Ectodermal cell (in vitro differentiated cells): ENCODE measurements at regions not wholly inside any gene's neighbourhood (a gene's known extent, or its start where the extent isn't known, plus 50 kb on each side); places are given as distances from the start of the nearest gene placed in this dataset.
"Not testable (repeated sequence)": the region's sequence is repeated elsewhere in the genome, so short reads cannot be mapped to it uniquely, and the experiment has no call there.

ENCODE experiments used
- H3K27ac ChIP-seq: 2 replicates; pipeline ENCODE4 v1.7.0; 2013; ENCODE audit warnings: mild to moderate bottlenecking, low read depth, low read length; ENCODE audit not compliant: insufficient read depth, poor library complexity, severe bottlenecking
- H3K27me3 ChIP-seq: 2 replicates; pipeline ENCODE4 v1.7.0; 2013; ENCODE audit warnings: mild to moderate bottlenecking, low read length; ENCODE audit not compliant: insufficient read depth, control insufficient read depth, poor library complexity, severe bottlenecking
- H3K36me3 ChIP-seq: one replicate; pipeline ENCODE4 v1.7.0; 2013; ENCODE audit warnings: low read length; ENCODE audit not compliant: control insufficient read depth, insufficient read depth
- H3K4me1 ChIP-seq: one replicate; pipeline ENCODE4 v1.7.0; 2013; ENCODE audit warnings: low read length; ENCODE audit not compliant: control insufficient read depth, insufficient read depth
- H3K4me3 ChIP-seq: 2 replicates; pipeline ENCODE4 v1.7.0; 2013; ENCODE audit warnings: low read depth, low read length, control low read depth; ENCODE audit not compliant: insufficient read depth
- H3K9me3 ChIP-seq: 2 replicates; pipeline ENCODE4 v1.7.0; 2013; ENCODE audit warnings: mild to moderate bottlenecking, low read length, moderate library complexity; ENCODE audit not compliant: control insufficient read depth
- WGBS, 2 experiments: methylation state at CpG; one replicate each; pipeline ENCODE4 v1.1.7; 2013; ENCODE audit warnings: missing lambda C conversion rate in 2 of 2; 5-methylcytosine and 5-hydroxymethylcytosine counted together

- not testable (repeated sequence) for H3K9me3 ChIP-seq, H3K4me3 ChIP-seq, H3K27me3 ChIP-seq, H3K36me3 ChIP-seq, H3K27ac ChIP-seq, H3K4me1 ChIP-seq
- WGBS, 2 experiments: 90 to 100% methylated on average over 4 of the region's 5 CpGs
These were observed 143.8 kb downstream of the CRLF3 start for GRCh38 chr17:30680681-30681080.

- Histone ChIP-seq H3K4me1 (no peaks in the 10 kb centered on the region), H3K36me3 (no peaks in the 10 kb centered on the region), H3K27ac (no peak overlapping the region), H3K4me3 (no peak overlapping the region), H3K27me3 (no peaks in the 10 kb centered on the region), H3K9me3 (no peaks in the 10 kb centered on the region)
- 92 to 95% methylated on average over 4 of the region's 4 CpGs for WGBS, 2 experiments
These were observed 146.8 kb downstream of the CRLF3 start for GRCh38 chr17:30677550-30678249.

- 88 to 93% methylated on average over 3 of the region's 3 CpGs for WGBS, 2 experiments
- H3K9me3 ChIP-seq, H3K4me3 ChIP-seq, H3K36me3 ChIP-seq, H3K27ac ChIP-seq, H3K4me1 ChIP-seq, H3K27me3 ChIP-seq: not testable (repeated sequence)
These were observed 148.6 kb downstream of the CRLF3 start for GRCh38 chr17:30675777-30676492.

- not testable (repeated sequence) for H3K27me3 ChIP-seq, H3K4me3 ChIP-seq, H3K9me3 ChIP-seq, H3K4me1 ChIP-seq, H3K36me3 ChIP-seq
- 0% methylated on average over 4 to 7 of the region's 9 CpGs for WGBS, 2 experiments
- peak overlapping the region; percentile 60 for H3K27ac ChIP-seq
These were observed 155.3 kb downstream of the CRLF3 start for GRCh38 chr17:30669217-30669649.

GRCh38 chr17:30668360-30669181 lies 155.9 kb downstream of the CRLF3 start:
- 0% methylated on average over 2 to 10 of the region's 31 CpGs for WGBS, 2 experiments
- H3K27me3 ChIP-seq, H3K36me3 ChIP-seq, H3K4me1 ChIP-seq, H3K9me3 ChIP-seq, H3K4me3 ChIP-seq: not testable (repeated sequence)
- H3K27ac ChIP-seq: peak overlapping the region; percentile 60

GRCh38 chr17:30667657-30668359 lies 156.7 kb downstream of the CRLF3 start:
- not testable (repeated sequence) for H3K9me3 ChIP-seq, H3K4me1 ChIP-seq, H3K36me3 ChIP-seq, H3K27me3 ChIP-seq
- 0 to 1% methylated on average over 23 to 28 of the region's 37 CpGs for WGBS, 2 experiments
- Histone ChIP-seq H3K27ac (peak overlapping the region; percentile 85), H3K4me3 (peak overlapping the region; percentile 28)

- H3K9me3 ChIP-seq, H3K27ac ChIP-seq, H3K4me1 ChIP-seq, H3K36me3 ChIP-seq, H3K27me3 ChIP-seq: not testable (repeated sequence)
- 6 to 10% methylated on average over 8 to 13 of the region's 23 CpGs for WGBS, 2 experiments
- H3K4me3 ChIP-seq: peak overlapping the region; percentile 28
These were observed 157.4 kb downstream of the CRLF3 start for GRCh38 chr17:30666838-30667656.

GRCh38 chr17:30663727-30664455 lies 160.6 kb downstream of the CRLF3 start:
- 45 to 48% methylated on average over 10 to 12 of the region's 12 CpGs for WGBS, 2 experiments
- H3K27me3 ChIP-seq, H3K9me3 ChIP-seq, H3K36me3 ChIP-seq, H3K27ac ChIP-seq, H3K4me3 ChIP-seq, H3K4me1 ChIP-seq: not testable (repeated sequence)

GRCh38 chr17:30657148-30657547 lies 167.3 kb downstream of the CRLF3 start:
- not testable (repeated sequence) for H3K36me3 ChIP-seq, H3K4me1 ChIP-seq, H3K27ac ChIP-seq, H3K27me3 ChIP-seq, H3K9me3 ChIP-seq, H3K4me3 ChIP-seq
- no CpG with 5 or more reads among the region's 4 CpGs for WGBS, 2 experiments
